Mesothelial cell of epicardium (in vitro differentiated cells): ENCODE measurements at regions not wholly inside any gene's neighbourhood (a gene's known extent, or its start where the extent isn't known, plus 50 kb on each side); places are given as distances from the start of the nearest gene placed in this dataset.
A peak's percentile ranks its signal among the peaks of the same experiment; 100 is the strongest.
"Not testable (repeated sequence)": the region's sequence is repeated elsewhere in the genome, so short reads cannot be mapped to it uniquely, and the experiment has no call there.

Source experiments
- DNase-seq, 2 experiments: peaks; one replicate each; pipeline ENCODE4 v3.0.0; 2021; ENCODE audit warnings: low spot score in 2 of 2; ENCODE audit not compliant: unreplicated experiment in 2 of 2
- H3K27ac Mint-ChIP-seq: 2 replicates; pipeline ENCODE4 v1.8.0; 2021; ENCODE audit warnings: mixed read lengths
- H3K27me3 Mint-ChIP-seq: 2 replicates; pipeline ENCODE4 v1.8.0; 2021; ENCODE audit warnings: low read depth, mixed read lengths
- H3K36me3 Mint-ChIP-seq: 2 replicates; pipeline ENCODE4 v1.8.0; 2021; ENCODE audit warnings: mixed read lengths
- H3K4me1 Mint-ChIP-seq: 2 replicates; pipeline ENCODE4 v1.8.0; 2021; ENCODE audit warnings: mixed read lengths
- H3K4me3 Mint-ChIP-seq: 2 replicates; pipeline ENCODE4 v1.8.0; 2021; ENCODE audit warnings: mild to moderate bottlenecking, moderate library complexity, mixed read lengths
- H3K9me3 Mint-ChIP-seq: 2 replicates; pipeline ENCODE4 v1.8.0; 2021; ENCODE audit warnings: mixed read lengths

DNA sequence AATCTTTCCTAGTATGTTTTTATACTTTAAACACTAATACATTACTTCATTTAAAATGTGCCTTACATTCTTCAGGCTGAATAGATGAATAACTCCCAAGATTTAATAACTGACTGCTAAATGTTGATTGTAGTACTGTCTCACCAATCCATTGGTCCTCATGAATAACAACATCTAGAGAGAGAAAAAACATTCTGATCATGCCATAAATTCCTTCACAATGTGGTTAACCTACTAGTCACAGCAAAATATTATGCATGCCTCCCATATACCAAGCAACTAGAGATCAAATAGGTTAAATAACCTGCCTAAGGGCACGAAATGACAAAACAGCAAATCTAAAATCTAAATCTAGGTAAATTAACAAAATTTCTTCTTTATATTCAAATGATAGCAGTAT, 66.2 kb downstream of the SYT15 start:
- DNase-seq, H3K27ac Mint-ChIP-seq, H3K36me3 Mint-ChIP-seq, H3K4me1 Mint-ChIP-seq, H3K9me3 Mint-ChIP-seq, H3K27me3 Mint-ChIP-seq, H3K4me3 Mint-ChIP-seq: not testable (repeated sequence)

DNA sequence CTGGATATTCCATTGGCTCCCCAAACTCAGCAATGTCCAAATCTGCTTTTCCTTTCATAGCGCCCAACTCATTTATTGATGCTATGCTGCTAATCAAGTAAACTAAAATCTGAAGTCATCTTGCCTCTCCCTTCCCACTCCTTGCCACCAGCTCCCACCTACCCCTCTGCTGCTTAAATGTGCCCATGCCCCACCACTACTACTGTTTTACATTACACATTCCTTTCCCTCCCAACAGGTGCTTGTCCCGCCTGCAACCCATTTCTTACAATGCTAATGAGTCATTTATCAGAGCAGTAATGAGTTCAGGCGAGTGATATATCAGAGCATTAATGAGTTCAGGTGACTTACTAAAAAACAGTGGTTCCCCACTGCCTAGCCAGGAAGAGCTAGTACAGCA, 67.2 kb downstream of the SYT15 start:
- not testable (repeated sequence) for DNase-seq, H3K4me1 Mint-ChIP-seq, H3K36me3 Mint-ChIP-seq, H3K4me3 Mint-ChIP-seq, H3K27ac Mint-ChIP-seq, H3K27me3 Mint-ChIP-seq, H3K9me3 Mint-ChIP-seq

DNA sequence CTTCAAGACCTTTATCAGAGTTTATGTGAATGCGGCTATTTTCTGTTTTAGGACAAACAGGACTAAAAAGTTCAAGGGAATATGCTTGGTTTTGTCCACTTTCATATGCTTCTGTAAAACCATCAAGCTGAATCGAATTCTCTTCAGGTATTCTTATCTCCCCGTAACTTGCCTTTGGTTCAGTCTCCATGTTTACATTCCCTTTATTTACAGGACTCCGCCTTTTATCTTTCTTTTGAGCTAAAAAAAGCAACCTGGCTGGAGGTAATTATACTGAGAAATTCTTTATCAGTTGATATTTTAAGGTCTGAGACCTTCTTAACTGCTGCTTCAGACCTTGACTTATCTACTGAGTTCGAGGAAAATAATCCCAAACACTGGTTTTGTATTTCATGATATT, 72.0 kb downstream of the SYT15 start:
- H3K27me3 Mint-ChIP-seq, H3K27ac Mint-ChIP-seq, H3K9me3 Mint-ChIP-seq, H3K4me1 Mint-ChIP-seq, DNase-seq, H3K4me3 Mint-ChIP-seq, H3K36me3 Mint-ChIP-seq: not testable (repeated sequence)

DNA sequence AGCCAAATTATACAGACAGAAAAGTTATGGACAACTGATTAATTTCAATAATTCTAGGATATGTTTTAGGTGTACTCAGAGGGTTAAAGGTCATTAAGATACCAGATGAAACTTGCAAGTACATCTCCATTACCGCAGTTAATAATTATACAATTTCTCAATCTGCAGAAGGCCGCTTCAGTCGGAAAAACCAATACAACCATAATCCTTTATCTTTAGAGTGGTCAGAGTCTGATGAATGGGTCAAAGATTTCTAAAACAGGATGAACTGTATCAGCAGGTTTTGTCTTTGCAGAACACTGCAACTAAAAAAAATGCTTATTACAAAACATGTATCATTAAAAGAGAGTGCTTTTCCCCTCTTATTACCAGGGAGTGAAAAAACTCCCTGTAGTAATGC, 78.5 kb downstream of the SYT15 start:
- H3K27ac Mint-ChIP-seq, DNase-seq, H3K27me3 Mint-ChIP-seq, H3K36me3 Mint-ChIP-seq, H3K4me1 Mint-ChIP-seq, H3K4me3 Mint-ChIP-seq, H3K9me3 Mint-ChIP-seq: not testable (repeated sequence)

DNA sequence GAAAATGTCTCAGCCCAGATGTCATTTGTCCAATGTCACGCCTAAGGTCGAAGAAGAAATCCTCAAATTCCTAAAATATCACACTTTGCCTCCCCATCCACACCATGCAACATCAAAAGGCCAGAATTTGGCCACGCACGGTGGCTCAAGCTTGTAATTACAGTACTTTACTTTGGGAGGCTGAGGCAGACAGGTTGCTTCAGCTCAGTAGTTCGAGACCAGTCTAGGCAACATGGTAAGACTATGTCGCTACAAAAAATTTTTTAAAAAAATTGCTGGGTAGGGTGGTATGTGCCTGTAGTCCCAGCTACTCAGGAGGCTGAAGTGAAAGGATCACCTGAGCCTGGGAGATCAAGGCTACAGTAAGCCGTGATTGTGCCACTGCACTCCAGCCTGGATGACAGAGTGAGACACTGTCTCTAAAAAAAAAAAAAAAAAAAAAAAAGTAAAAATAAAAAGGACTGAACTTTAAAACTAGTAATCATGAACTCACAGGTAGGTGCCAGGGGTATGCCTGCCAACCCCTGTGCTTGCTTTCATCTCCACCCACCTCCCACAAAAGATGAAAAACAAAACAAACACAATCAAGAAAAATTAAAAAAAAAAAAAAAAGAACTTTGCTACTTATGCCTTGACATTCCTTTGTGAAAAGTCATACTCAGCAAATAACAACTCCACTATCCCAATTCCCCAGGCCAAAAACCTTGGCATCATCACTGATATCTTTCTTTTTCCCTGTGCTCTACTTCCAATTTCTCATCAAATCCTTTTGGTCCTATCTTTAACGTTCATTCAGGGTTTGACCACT, 81.3 kb downstream of the SYT15 start:
- not testable (repeated sequence) for H3K27me3 Mint-ChIP-seq, H3K4me1 Mint-ChIP-seq, DNase-seq, H3K9me3 Mint-ChIP-seq, H3K27ac Mint-ChIP-seq, H3K4me3 Mint-ChIP-seq, H3K36me3 Mint-ChIP-seq

DNA sequence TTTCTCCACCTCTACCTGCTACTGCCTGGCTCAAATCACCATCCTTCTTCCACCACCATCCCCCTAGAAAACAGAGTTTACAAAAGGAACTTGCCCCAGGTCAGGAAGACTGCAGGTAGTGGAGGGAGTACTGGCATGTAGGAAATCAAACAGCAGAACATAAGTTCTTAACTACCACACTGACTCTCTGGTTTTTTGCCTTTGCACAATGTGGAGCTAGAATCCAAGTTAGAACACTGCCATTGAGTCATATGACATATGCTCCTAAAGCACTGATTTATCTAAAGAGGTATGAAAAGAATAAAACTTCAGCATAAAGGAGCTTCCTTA, 81.9 kb downstream of the SYT15 start:
- not testable (repeated sequence) for H3K4me3 Mint-ChIP-seq, H3K4me1 Mint-ChIP-seq, H3K27ac Mint-ChIP-seq, H3K36me3 Mint-ChIP-seq, H3K9me3 Mint-ChIP-seq, H3K27me3 Mint-ChIP-seq, DNase-seq

DNA sequence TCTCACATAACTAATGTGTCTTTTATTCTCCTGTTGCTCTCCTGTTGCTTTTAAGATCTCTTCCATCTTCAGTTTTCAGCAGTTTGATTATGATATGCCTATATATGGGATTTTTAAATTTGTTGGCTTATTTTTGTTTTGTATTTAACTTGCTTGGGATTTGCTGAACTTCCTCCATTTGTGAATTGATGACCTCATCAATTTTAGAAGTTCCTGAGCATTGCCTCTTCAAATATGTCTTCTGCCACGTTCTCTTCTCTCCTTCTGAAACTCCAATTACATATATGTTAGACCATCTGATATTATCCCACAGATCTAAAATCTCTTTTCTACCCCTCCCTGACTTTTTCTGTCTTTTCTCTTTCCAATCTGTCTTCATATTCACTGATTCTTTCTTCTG, 86.6 kb downstream of the SYT15 start:
- H3K4me1 Mint-ChIP-seq, DNase-seq, H3K9me3 Mint-ChIP-seq, H3K4me3 Mint-ChIP-seq, H3K27ac Mint-ChIP-seq, H3K36me3 Mint-ChIP-seq, H3K27me3 Mint-ChIP-seq: not testable (repeated sequence)

DNA sequence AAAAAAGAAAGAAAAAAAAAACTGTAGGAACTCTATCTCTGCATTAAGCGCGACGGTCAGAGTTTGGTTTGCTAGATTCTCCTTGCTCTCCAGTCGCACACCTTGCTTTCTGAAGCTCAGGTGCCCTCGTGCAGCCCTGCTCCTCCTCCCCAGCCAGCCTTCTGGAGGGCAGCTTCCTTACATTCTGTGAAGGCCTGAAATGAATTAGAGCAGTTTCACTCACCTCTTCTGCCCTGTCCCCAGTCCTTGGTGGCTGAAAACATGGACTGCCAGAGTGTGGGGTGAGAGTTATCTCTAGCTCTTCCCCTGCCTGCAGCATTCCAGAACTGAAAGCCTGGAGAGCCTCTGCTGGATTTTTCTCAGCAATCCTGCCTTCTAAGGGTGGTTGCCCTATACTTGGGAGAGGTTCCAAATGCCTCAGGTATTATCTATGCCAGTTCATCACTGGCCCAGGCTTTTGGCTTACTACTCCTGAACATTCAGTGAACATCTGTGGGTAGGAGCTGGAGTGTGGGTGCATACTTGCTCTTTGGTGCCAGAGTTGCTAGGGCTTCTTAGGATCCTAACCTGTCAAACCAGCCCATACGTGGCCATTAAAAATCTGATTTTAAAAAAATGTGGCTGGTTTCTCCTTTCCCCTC, 89.5 kb downstream of the SYT15 start:
- not testable (repeated sequence) for H3K36me3 Mint-ChIP-seq, DNase-seq

DNA sequence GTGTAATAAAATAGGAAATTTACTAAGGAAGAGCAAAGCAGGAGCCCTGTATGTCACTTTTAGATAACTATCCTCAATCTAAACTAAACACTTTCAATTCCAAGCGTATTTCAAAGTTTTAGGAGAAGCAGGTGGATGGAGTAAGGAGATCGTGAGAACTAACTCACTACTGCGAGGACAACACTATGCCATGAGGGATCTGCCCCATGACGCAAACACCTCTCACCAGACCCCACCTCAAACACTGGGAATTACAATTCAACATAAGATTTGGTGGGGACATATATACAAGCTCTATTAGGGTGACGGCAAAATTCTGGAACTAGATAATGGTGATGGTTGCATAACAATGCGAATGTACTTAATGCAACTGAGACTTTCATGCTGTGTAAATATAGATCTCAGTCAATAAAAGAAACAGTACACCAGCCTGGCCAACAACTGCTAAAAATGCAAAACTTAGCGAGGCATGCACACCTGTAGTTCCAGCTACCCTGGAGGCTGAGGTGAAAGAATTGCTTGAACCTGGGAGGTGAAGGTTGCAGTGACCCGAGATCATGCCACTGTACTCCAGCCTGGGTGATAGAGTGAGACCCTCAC, 99.0 kb downstream of the SYT15 start:
- H3K9me3 Mint-ChIP-seq, H3K27me3 Mint-ChIP-seq, H3K27ac Mint-ChIP-seq, DNase-seq, H3K36me3 Mint-ChIP-seq, H3K4me3 Mint-ChIP-seq, H3K4me1 Mint-ChIP-seq: not testable (repeated sequence)

More for the DNA sequence above, 89.5 kb downstream of the SYT15 start:
- not testable (repeated sequence) for H3K4me1 Mint-ChIP-seq, H3K9me3 Mint-ChIP-seq, H3K27ac Mint-ChIP-seq, H3K4me3 Mint-ChIP-seq, H3K27me3 Mint-ChIP-seq

DNA sequence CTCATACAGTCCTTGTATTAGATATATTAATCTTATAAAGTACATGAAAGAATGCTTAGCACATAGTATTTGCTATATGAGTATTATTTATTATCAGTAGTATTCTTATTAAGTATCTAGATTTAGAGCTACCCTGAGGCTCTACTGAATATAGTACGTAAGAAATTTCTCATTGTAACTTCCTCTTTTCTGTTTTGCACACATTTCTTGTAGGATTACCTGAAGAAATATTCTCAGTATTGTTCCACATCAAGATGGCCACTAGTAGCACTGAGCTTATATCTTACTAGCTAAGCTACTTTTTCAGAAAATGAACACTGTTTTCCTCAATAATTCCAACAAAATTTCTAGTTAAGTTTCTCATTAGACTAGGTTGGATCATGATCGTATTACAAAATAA, 112.5 kb downstream of the SYT15 start:
- not testable (repeated sequence) for H3K9me3 Mint-ChIP-seq, DNase-seq, H3K4me3 Mint-ChIP-seq, H3K36me3 Mint-ChIP-seq, H3K4me1 Mint-ChIP-seq, H3K27me3 Mint-ChIP-seq, H3K27ac Mint-ChIP-seq

DNA sequence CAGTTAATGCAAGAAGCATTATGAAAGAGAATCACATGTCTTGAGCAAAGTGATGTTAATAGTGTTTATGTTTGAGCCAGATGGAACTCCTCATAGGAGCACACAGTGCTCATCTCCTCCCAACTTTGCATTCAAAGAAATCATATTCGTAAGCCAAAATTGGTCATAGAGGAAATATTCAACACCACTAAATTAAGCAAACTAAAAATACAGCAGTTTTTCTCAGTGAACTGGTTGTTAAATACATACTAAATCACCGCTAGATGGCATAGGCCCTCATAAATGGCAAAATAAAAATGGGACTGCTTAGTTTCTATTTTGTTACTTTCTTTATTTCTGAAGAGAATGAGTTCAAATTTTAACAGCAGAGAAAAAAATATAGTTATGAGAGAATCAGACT, 114.3 kb downstream of the SYT15 start:
- not testable (repeated sequence) for H3K27me3 Mint-ChIP-seq, H3K4me1 Mint-ChIP-seq, H3K36me3 Mint-ChIP-seq, DNase-seq, H3K4me3 Mint-ChIP-seq, H3K27ac Mint-ChIP-seq, H3K9me3 Mint-ChIP-seq

DNA sequence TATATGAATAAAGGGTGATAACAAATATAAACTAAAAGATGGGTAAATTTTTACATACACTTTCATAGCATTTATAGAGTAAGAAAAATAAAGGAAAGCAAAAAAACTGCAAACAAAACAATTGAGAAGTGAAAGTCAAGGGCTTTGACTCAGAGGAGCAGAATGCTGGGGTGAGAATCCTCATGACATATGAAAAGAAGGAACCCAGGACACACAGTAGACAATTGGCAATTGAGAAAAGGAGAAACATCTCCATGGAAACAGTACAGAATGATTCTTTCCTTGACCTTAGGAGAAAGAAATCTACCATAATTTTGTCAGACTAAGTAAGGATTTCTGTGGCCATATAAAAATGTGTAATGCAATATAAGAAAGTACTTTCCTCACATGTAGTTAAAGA, 138.3 kb downstream of the SYT15 start:
- H3K4me3 Mint-ChIP-seq, H3K27ac Mint-ChIP-seq: not testable (repeated sequence)

DNA sequence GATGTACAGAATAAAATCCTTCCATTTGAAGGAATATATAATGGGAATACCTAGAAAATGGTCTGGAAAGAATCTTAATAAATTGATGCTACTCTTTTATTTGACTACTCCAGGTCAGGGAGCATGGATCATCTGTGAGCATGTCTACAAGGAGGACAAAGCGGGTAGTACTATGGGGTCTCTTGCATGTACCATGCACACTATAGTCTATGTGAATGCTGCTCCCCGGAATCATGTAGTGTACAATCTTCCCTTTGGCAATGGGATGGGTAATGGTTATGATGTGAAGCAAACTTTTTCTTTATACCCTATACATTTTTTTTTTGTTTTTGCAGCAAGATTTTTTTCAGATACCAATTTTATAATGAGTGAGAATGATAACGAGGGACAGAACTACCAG, 139.1 kb downstream of the SYT15 start:
- H3K27ac Mint-ChIP-seq, H3K27me3 Mint-ChIP-seq, H3K36me3 Mint-ChIP-seq, DNase-seq, H3K4me3 Mint-ChIP-seq, H3K9me3 Mint-ChIP-seq, H3K4me1 Mint-ChIP-seq: not testable (repeated sequence)

More for the DNA sequence above, 138.3 kb downstream of the SYT15 start:
- DNase-seq, H3K4me1 Mint-ChIP-seq, H3K27me3 Mint-ChIP-seq, H3K9me3 Mint-ChIP-seq, H3K36me3 Mint-ChIP-seq: not testable (repeated sequence)

DNA sequence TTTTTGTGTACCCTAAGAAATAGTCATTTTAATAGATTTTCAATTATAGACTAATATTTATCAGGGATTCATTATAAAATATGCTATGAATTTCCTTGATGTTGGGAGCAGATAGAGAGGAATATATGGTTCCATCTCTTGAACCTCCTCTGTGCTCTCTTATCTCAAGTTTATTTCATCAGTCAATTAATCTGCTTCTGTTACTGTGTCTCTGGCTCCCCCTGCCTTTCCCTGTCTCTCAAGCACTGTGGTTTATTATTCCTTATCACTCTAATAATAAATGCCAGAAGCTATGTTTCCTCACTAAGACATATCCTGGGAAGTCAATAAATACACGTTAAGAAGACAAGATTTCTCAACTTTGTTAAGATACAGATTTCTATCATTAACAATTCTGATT, 141.5 kb downstream of the SYT15 start:
- peak in 1 of 2 experiments; percentile 20 for DNase-seq
- H3K36me3 Mint-ChIP-seq, H3K4me1 Mint-ChIP-seq, H3K27me3 Mint-ChIP-seq, H3K9me3 Mint-ChIP-seq, H3K4me3 Mint-ChIP-seq, H3K27ac Mint-ChIP-seq: not testable (repeated sequence)
